H1 (cell line): ENCODE measurements at regions not wholly inside any gene's neighbourhood (a gene's known extent, or its start where the extent isn't known, plus 50 kb on each side); places are given as distances from the start of the nearest gene placed in this dataset.

Experiments used
- CTCF ChIP-seq, 3 experiments: IDR thresholded peaks; 1 replicate in 2 of 3; 2 replicates in 1 of 3; pipeline versions ENCODE4 v1.5.1 to v1.6.1; 2011; ENCODE audit warnings: low read length in 3 of 3, mild to moderate bottlenecking in 3 of 3, inconsistent platforms in 2 of 3, low read depth in 1 of 3, moderate library complexity in 1 of 3; ENCODE audit not compliant: insufficient read depth in 1 of 3; ENCODE audit errors: control extremely low read depth in 1 of 3
- EGR1 ChIP-seq: IDR thresholded peaks from 2 replicates; pipeline ENCODE4 v1.6.1; 2011; ENCODE audit warnings: low read depth, low read length, borderline replicate concordance
- GABPA ChIP-seq: IDR thresholded peaks from 2 replicates; pipeline ENCODE4 v1.6.1; 2011; ENCODE audit warnings: mild to moderate bottlenecking, low read length, moderate library complexity, borderline replicate concordance; ENCODE audit not compliant: insufficient read depth
- KDM5A ChIP-seq: fragments of 200-600 bp; IDR thresholded peaks from 2 replicates; pipeline ENCODE4 v1.7.1; 2012; ENCODE audit warnings: mild to moderate bottlenecking, low read length, inconsistent platforms, mixed read lengths
- MAX ChIP-seq: IDR thresholded peaks from 2 replicates; pipeline ENCODE4 v1.6.1; 2012; ENCODE audit warnings: inconsistent platforms
- YY1 ChIP-seq: IDR thresholded peaks from 2 replicates; pipeline ENCODE4 v1.6.1; 2011; ENCODE audit warnings: low read depth, mild to moderate bottlenecking, low read length

GRCh38 chr16:20137909-20138308 lies 64.2 kb upstream of the GPR139 start:
- TF ChIP-seq MAX = no peak
- no peak for TF ChIP-seq KDM5A
- no peak for TF ChIP-seq GABPA
- no peak for TF ChIP-seq YY1
- TF ChIP-seq EGR1 = no peak
- TF ChIP-seq CTCF (IDR thresholded peaks at IDR 0.05; ENCODE audit: control extremely low read depth in 1 of 3, insufficient read depth in 1 of 3, low read depth in 1 of 3, low read length in 3 of 3) = no peak
